WI38 (cell line): ENCODE measurements at regions not wholly inside any gene's neighbourhood (a gene's known extent, or its start where the extent isn't known, plus 50 kb on each side); places are given as distances from the start of the nearest gene placed in this dataset.
"Not testable (repeated sequence)": the region's sequence is repeated elsewhere in the genome, so short reads cannot be mapped to it uniquely, and the experiment has no call there.

ENCODE experiments used
- H3K4me3 ChIP-seq: 2 replicates; pipeline ENCODE4 v1.5.1; 2011; ENCODE audit warnings: low read depth, mild to moderate bottlenecking, control low read depth, low read length
- TF ChIP-seq, protein P1 (sequence below): IDR thresholded peaks from 2 replicates; pipeline ENCODE4 v1.5.1; 2012; ENCODE audit warnings: low read depth, mild to moderate bottlenecking, control low read depth, low read length

DNA sequence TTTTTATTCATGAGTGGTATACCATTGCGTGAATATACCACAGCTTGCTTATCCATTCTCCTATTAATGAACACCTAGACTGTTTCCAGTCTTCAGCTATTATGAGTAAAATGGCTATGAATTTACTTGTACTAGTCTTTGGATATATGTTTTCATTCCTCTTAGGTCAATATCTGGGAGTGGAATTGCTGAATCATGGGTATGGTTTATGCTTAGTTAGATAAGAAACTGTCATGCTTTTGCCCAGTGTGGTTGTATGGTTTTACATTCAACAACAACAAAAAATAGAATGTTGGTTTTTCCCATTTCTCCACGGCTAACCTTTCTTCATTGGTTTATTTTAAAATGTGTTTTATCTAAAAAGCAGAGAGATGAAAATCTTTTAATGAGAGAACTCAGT lies 308.3 kb downstream of the PHF14 start:
- no peak overlapping the region for H3K4me3 ChIP-seq
- TF ChIP-seq, protein P1, sequence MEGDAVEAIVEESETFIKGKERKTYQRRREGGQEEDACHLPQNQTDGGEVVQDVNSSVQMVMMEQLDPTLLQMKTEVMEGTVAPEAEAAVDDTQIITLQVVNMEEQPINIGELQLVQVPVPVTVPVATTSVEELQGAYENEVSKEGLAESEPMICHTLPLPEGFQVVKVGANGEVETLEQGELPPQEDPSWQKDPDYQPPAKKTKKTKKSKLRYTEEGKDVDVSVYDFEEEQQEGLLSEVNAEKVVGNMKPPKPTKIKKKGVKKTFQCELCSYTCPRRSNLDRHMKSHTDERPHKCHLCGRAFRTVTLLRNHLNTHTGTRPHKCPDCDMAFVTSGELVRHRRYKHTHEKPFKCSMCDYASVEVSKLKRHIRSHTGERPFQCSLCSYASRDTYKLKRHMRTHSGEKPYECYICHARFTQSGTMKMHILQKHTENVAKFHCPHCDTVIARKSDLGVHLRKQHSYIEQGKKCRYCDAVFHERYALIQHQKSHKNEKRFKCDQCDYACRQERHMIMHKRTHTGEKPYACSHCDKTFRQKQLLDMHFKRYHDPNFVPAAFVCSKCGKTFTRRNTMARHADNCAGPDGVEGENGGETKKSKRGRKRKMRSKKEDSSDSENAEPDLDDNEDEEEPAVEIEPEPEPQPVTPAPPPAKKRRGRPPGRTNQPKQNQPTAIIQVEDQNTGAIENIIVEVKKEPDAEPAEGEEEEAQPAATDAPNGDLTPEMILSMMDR = no peak

DNA sequence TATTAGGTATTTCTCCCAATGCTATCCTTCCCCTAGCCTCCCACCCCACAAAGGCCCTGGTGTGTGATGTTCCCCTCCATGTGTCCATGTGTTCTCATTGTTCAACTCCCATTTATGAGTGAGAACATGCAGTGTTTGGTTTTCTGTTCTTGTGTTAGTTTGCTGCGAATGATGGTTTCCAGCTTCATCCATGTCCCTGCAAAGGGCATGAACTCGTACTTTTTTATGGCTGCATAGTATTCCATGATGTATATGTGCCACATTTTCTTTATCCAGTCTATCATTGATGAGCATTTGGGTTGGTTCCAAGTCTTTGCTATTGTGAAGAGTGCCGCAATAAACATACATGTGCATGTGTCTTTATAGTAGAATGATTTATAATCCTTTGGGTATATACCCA lies 309.9 kb downstream of the PHF14 start:
- H3K4me3 ChIP-seq = not testable (repeated sequence)

DNA sequence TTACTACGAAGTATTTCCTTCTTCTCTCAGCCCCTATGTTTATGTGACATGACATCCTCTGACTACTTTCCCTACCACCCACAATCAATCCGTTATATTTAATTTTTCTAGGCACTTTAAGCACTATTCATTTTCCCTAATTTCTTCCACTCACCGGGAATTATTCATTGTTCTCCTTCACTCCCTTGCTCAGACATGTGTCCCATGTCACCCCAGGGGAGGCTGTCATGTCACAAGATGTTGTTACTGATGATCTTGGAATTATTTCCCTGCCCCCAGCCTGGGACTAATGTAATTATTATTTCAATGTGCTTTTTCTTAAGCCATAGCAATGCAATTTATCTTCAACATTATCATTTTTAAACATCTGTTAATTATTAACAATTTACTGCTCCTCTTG lies 317.2 kb downstream of the PHF14 start:
- H3K4me3 ChIP-seq = no peak overlapping the region
- TF ChIP-seq, protein P1 = no peak

DNA sequence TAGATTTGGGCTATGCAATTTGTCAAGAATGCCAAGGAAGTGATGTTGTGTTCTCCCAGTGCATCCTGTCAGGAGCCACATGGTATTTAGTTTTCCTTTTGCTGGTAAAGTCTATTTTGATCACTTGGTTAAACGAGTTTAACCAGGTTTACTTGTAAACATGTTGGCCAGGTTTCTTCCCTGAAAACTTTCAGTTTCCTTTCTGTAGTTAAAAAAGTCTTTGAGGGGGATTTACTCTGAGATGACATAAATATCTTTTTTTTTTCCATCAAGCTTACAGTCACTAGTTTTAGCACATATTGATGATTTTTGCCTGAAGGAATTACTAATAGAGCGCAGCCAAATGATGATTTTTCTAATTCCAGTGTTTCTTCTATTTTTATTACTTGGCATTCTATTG lies 320.5 kb downstream of the PHF14 start:
- TF ChIP-seq, protein P1 = no peak
- no peak overlapping the region for H3K4me3 ChIP-seq

DNA sequence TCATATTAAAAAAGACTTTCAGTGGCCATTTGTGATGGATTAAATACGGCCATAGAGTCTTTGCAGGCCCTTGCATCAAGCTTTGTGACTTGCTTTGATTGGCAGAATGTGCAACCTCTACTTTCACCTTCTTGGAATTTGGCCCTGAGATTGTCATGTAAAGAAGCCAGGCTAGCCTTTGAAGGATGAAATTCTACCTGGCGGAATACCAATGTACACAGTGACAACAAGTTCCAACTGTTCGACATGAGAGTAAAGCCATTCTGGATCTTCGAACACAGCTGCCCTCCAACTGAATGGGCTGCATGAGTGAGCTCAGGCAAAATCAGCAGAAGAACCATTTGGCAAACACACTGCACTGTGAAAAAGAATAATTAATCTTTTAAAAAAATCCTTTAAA lies 321.3 kb downstream of the PHF14 start:
- no peak overlapping the region for H3K4me3 ChIP-seq
- TF ChIP-seq, protein P1 = no peak

DNA sequence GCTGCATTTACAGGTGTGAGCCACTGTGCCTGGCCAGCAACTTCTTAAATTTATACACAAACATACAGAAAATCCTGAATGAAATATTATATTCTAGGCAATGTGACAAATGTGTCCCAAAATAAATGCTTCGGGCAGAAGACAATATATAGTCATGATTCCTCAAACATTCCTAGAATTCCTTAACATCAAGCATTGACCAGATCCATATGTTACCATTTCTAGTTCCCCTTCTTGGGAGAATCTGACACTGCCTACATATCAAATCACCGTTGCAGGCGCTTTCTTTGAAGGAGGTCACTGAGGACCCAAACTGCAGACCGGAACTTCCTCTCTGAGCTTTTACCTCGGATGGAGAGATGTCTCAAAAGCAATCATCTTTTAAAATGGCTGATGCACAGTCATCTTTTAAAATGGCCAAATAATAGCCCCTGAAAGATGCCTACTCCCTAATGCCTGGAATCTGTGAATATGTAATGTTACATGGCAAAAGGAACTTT lies 323.5 kb downstream of the PHF14 start:
- TF ChIP-seq, protein P1 = no peak
- H3K4me3 ChIP-seq = no peak overlapping the region

DNA sequence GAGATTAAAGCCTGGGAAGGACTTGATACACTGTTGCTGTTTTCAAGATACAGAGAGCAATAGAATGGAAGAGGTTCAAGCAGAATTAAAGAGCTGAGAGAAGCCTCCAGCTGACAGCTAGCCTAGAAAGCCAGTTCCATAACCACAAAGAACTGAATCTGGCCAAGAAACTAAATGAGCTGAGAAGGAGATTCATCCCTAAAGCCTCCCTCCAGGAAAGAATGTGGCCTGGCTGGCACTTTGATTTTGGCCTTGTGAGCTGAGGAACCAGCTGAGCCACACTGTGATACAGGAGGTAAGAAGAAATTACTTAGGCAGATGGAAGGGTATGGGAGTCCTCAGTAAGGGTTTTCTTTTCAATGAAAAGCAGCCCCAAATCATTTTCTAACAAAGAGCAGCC lies 324.1 kb downstream of the PHF14 start:
- H3K4me3 ChIP-seq = no peak overlapping the region
- TF ChIP-seq, protein P1 = no peak

DNA sequence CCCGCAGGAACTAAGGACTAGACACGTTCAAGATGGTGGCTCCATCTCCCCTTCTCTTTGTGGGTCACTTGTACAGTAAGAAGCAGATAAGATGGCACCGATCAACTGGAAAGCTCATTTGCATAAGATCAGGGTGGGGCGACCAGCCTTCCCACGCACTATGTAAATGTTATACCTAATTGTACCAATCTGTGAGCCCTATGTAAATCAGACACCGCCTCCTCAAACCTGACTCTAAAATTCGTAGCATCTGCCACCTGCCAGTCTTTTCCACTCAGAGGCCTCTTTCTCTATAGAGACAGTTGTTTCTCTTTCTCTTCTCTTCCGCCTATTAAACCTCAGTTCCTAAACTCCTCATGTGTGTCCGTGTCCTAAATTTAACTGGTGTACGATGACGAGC lies 324.5 kb downstream of the PHF14 start:
- H3K4me3 ChIP-seq = no peak overlapping the region

More for the DNA sequence above, 324.5 kb downstream of the PHF14 start:
- TF ChIP-seq, protein P1 = no peak
